ENCODE measurements at regions not wholly inside any gene's neighbourhood (a gene's known extent, or its start where the extent isn't known, plus 50 kb on each side); places are given as distances from the start of the nearest gene placed in this dataset.

GRCh38 chr2:193868132-193868531, 1673.4 kb upstream of the TMEFF2 start:
- TF ChIP-seq CTCF (IDR thresholded peaks at IDR 0.05) (no peak), POLR2AphosphoS5 (IDR thresholded peaks at IDR 0.05) (no peak)

Measured in stomach (tissue), 4 donors.